GM12865 (cell line): ENCODE measurements at regions not wholly inside any gene's neighbourhood (a gene's known extent, or its start where the extent isn't known, plus 50 kb on each side); places are given as distances from the start of the nearest gene placed in this dataset.

Experiments used
- DNase-seq: peaks from one replicate; pipeline ENCODE4 v3.0.0; 2010; ENCODE audit warnings: low read depth
- H3K4me3 ChIP-seq: 2 replicates; pipeline ENCODE4 v1.5.1; 2011; ENCODE audit warnings: mild to moderate bottlenecking, low read depth, low read length, control low read depth
- CTCF ChIP-seq: IDR thresholded peaks from 2 replicates; pipeline ENCODE4 v1.5.1; 2011; ENCODE audit warnings: low read length, control low read depth, low read depth, inconsistent platforms; ENCODE audit not compliant: insufficient read depth; ENCODE audit errors: missing control alignments

GRCh38 chr5:144108131-144108530 is 62.3 kb downstream of the YIPF5 start:
- TF ChIP-seq CTCF = no peak
- no peak for DNase-seq
- no peak overlapping the region for H3K4me3 ChIP-seq
